Mammary epithelial cell (primary cell): ENCODE measurements at regions not wholly inside any gene's neighbourhood (a gene's known extent, or its start where the extent isn't known, plus 50 kb on each side); places are given as distances from the start of the nearest gene placed in this dataset.

Experiments
- CTCF ChIP-seq, 2 donors: IDR thresholded peaks in 1 of 2; conservative IDR thresholded peaks in 1 of 2; 2 replicates each; pipeline ENCODE4 v1.5.1; 2011 to 2012; ENCODE audit warnings: inconsistent platforms in 2 of 2, low read length in 2 of 2, mild to moderate bottlenecking in 2 of 2, control low read depth in 1 of 2, low read depth in 1 of 2; ENCODE audit not compliant: insufficient read depth in 1 of 2; ENCODE audit errors: extremely low read depth in 1 of 2
- EZH2 ChIP-seq: IDR thresholded peaks from 2 replicates; pipeline ENCODE4 v1.6.1; 2012; ENCODE audit warnings: low read length, inconsistent platforms, borderline replicate concordance

GRCh38 chr1:68608289-68608688 lies 111.4 kb upstream of the DEPDC1 start:
- TF ChIP-seq CTCF (conservative IDR thresholded peaks at IDR 0.05 in 1 of 2, IDR thresholded peaks at IDR 0.05 in 1 of 2; ENCODE audit: extremely low read depth in 1 of 2, insufficient read depth in 1 of 2, low read depth in 1 of 2, low read length in 2 of 2) (no peak), EZH2 (no peak)
